ENCODE measurements at regions not wholly inside any gene's neighbourhood (a gene's known extent, or its start where the extent isn't known, plus 50 kb on each side); places are given as distances from the start of the nearest gene placed in this dataset.
A peak's percentile ranks its signal among the peaks of the same experiment; 100 is the strongest.

DNA sequence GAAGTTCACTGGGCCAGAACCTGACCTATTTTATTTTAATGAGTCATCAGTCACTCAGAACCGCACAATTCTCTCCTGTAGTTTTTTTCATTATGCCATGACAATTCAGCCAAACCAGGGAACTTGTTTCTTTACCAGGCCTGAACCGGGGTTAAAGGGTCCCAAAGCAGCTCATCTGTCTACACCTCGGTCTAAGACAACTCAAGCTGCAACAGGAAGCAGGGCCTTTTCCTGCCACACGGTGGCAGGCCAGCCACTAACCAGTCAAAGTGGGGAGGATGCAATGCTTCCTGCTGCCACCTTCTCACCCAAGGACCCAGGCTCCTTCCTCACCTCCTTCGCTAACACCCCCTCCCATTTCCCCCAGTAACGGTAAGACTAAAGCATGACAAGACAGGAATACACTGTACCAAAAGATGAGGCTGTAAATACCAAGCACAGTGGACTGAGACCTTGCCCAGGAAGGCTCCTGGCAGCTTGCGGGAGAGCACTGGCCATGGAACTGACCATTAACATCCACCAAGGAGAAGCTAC, 56.7 kb upstream of the ACKR3 start (continued):
- TF ChIP-seq JUNB (IDR thresholded peaks at IDR 0.05): no peak
- peak in 1 of 2 experiments; percentile 17; a peak in 1 of 4 replicates for TF ChIP-seq IKZF2 (IDR thresholded peaks at IDR 0.05)
- TF ChIP-seq MYC (IDR thresholded peaks at IDR 0.05; ENCODE audit: insufficient read depth, insufficient read length, insufficient replicate concordance, low read length, severe bottlenecking): no peak
- TF ChIP-seq, protein P1, sequence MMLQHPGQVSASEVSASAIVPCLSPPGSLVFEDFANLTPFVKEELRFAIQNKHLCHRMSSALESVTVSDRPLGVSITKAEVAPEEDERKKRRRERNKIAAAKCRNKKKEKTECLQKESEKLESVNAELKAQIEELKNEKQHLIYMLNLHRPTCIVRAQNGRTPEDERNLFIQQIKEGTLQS (IDR thresholded peaks at IDR 0.05; ENCODE audit: borderline replicate concordance, extremely low read depth, low read depth, low read length): no peak
- peak; percentile 67 for TF ChIP-seq NBN (IDR thresholded peaks at IDR 0.05)
- no peak for TF ChIP-seq ASH2L (IDR thresholded peaks at IDR 0.05; ENCODE audit: borderline replicate concordance, low read depth)
- no peak for TF ChIP-seq EGR1 (IDR thresholded peaks at IDR 0.05; ENCODE audit: borderline replicate concordance in 1 of 2, low read depth in 2 of 2, low read length in 2 of 2)
- 0 out of 2 replicates have a peak, but pooled peaks have one; percentile 36 for TF ChIP-seq RELB (IDR thresholded peaks at IDR 0.05; ENCODE audit: low read depth)
- TF ChIP-seq BRCA1 (IDR thresholded peaks at IDR 0.05; ENCODE audit: low read depth, low read length): no peak
- TF ChIP-seq ZSCAN29 (IDR thresholded peaks at IDR 0.05): no peak
- no peak for TF ChIP-seq ZNF622 (IDR thresholded peaks at IDR 0.05)
- TF ChIP-seq SUZ12 (IDR thresholded peaks at IDR 0.05; ENCODE audit: unreplicated experiment): no peak
- no peak for TF ChIP-seq TCF7 (IDR thresholded peaks at IDR 0.05; ENCODE audit: borderline replicate concordance)
- no peak for TF ChIP-seq FOXM1 (IDR thresholded peaks at IDR 0.05; ENCODE audit: low read depth, low read length)
- TF ChIP-seq, protein P2, sequence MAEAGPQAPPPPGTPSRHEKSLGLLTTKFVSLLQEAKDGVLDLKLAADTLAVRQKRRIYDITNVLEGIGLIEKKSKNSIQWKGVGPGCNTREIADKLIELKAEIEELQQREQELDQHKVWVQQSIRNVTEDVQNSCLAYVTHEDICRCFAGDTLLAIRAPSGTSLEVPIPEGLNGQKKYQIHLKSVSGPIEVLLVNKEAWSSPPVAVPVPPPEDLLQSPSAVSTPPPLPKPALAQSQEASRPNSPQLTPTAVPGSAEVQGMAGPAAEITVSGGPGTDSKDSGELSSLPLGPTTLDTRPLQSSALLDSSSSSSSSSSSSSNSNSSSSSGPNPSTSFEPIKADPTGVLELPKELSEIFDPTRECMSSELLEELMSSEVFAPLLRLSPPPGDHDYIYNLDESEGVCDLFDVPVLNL (IDR thresholded peaks at IDR 0.05; ENCODE audit: low read depth, low read length): no peak
- TF ChIP-seq CEBPZ (IDR thresholded peaks at IDR 0.05; ENCODE audit: low read depth, low read length): no peak
- TF ChIP-seq NR2C1 (IDR thresholded peaks at IDR 0.05): no peak
- TF ChIP-seq ETV6 (conservative IDR thresholded peaks at IDR 0.05 in 1 of 2, IDR thresholded peaks at IDR 0.05 in 1 of 2; ENCODE audit: borderline replicate concordance in 1 of 2, low read depth in 1 of 2): peak in 1 of 2 experiments; percentile 44; a peak in 1 of 4 replicates
- TF ChIP-seq PAX8 (IDR thresholded peaks at IDR 0.05): no peak
- no peak for TF ChIP-seq ZNF384 (IDR thresholded peaks at IDR 0.05; ENCODE audit: borderline replicate concordance, low read depth, low read length)
- TF ChIP-seq SMC3 (IDR thresholded peaks at IDR 0.05; ENCODE audit: borderline replicate concordance, low read length): peak; percentile 98
- TF ChIP-seq KLF5 (IDR thresholded peaks at IDR 0.05; ENCODE audit: partially characterized antibody): no peak
- TF ChIP-seq MTA2 (IDR thresholded peaks at IDR 0.05; ENCODE audit: low read depth): no peak
- peak; percentile 18; the same call in 1 of the 2 replicates for TF ChIP-seq RUNX3 (IDR thresholded peaks at IDR 0.05; ENCODE audit: low read length)
- no peak for TF ChIP-seq NR2F1 (conservative IDR thresholded peaks at IDR 0.05)
- TF ChIP-seq PAX5 (IDR thresholded peaks at IDR 0.05; ENCODE audit: borderline replicate concordance, low read depth, low read length): no peak
- no peak for TF ChIP-seq SREBF2 (IDR thresholded peaks at IDR 0.05; ENCODE audit: low read length)
